ENCODE measurements at regions not wholly inside any gene's neighbourhood (a gene's known extent, or its start where the extent isn't known, plus 50 kb on each side); places are given as distances from the start of the nearest gene placed in this dataset.

GRCh38 chr2:23178396-23178795, 206.6 kb upstream of the KLHL29 start:
- DNase-seq (ENCODE audit: low read depth): no peak

GRCh38 chr2:23183733-23184132, 201.2 kb upstream of the KLHL29 start:
- no peak for DNase-seq (ENCODE audit: low read depth)

GRCh38 chr2:23198316-23199114, 186.5 kb upstream of the KLHL29 start:
- no peak for DNase-seq (ENCODE audit: low read depth)

- DNase-seq (ENCODE audit: low read depth): no peak
Observed at GRCh38 chr2:23199115-23199918, 185.7 kb upstream of the KLHL29 start.

GRCh38 chr2:23200068-23200786, 184.8 kb upstream of the KLHL29 start:
- no peak for DNase-seq (ENCODE audit: low read depth)

GRCh38 chr2:23200787-23201114, 184.2 kb upstream of the KLHL29 start:
- DNase-seq (ENCODE audit: low read depth): no peak

- no peak for DNase-seq (ENCODE audit: low read depth)
Observed at GRCh38 chr2:23203383-23203782, 181.6 kb upstream of the KLHL29 start.

- DNase-seq (ENCODE audit: low read depth): no peak
Observed at GRCh38 chr2:23204685-23205242, 180.2 kb upstream of the KLHL29 start.

- DNase-seq (ENCODE audit: low read depth): no peak
Observed at GRCh38 chr2:23206650-23207049, 178.3 kb upstream of the KLHL29 start.

- DNase-seq (ENCODE audit: low read depth): no peak
Observed at GRCh38 chr2:23207871-23208270, 177.1 kb upstream of the KLHL29 start.

- DNase-seq (ENCODE audit: low read depth): no peak
Observed at GRCh38 chr2:23208339-23208738, 176.6 kb upstream of the KLHL29 start.

GRCh38 chr2:23209059-23209458, 175.9 kb upstream of the KLHL29 start:
- no peak for DNase-seq (ENCODE audit: low read depth)

GRCh38 chr2:23211987-23212583, 172.9 kb upstream of the KLHL29 start:
- no peak for DNase-seq (ENCODE audit: low read depth)

GRCh38 chr2:23213196-23213595, 171.8 kb upstream of the KLHL29 start:
- no peak for DNase-seq (ENCODE audit: low read depth)

GRCh38 chr2:23215016-23215415, 170.0 kb upstream of the KLHL29 start:
- no peak for DNase-seq (ENCODE audit: low read depth)

GRCh38 chr2:23219666-23220065, 165.3 kb upstream of the KLHL29 start:
- no peak for DNase-seq (ENCODE audit: low read depth)

- DNase-seq (ENCODE audit: low read depth): no peak
Observed at GRCh38 chr2:23220513-23221094, 164.4 kb upstream of the KLHL29 start.

- DNase-seq (ENCODE audit: low read depth): no peak
Observed at GRCh38 chr2:23221236-23221635, 163.7 kb upstream of the KLHL29 start.

- DNase-seq (ENCODE audit: low read depth): no peak
Observed at GRCh38 chr2:23221901-23222300, 163.1 kb upstream of the KLHL29 start.

- DNase-seq (ENCODE audit: low read depth): no peak
Observed at GRCh38 chr2:23230885-23231284, 154.1 kb upstream of the KLHL29 start.

GRCh38 chr2:23231865-23232264, 153.1 kb upstream of the KLHL29 start:
- no peak for DNase-seq (ENCODE audit: low read depth)

- DNase-seq (ENCODE audit: low read depth): peak; percentile 54
Observed at GRCh38 chr2:23235292-23235691, 149.7 kb upstream of the KLHL29 start.
